ENCODE measurements at regions not wholly inside any gene's neighbourhood (a gene's known extent, or its start where the extent isn't known, plus 50 kb on each side); places are given as distances from the start of the nearest gene placed in this dataset.

GRCh38 chr9:91056917-91057316 is 255.3 kb downstream of the SYK start:
- TF ChIP-seq EZH2phosphoT487 (IDR thresholded peaks at IDR 0.05; ENCODE audit: borderline replicate concordance, low read length) (no peak), CTCF (IDR thresholded peaks at IDR 0.05; ENCODE audit: low read depth, low read length, poor library complexity, severe bottlenecking) (no peak)

Measured in DOHH2 (cell line).